ENCODE measurements at regions not wholly inside any gene's neighbourhood (a gene's known extent, or its start where the extent isn't known, plus 50 kb on each side); places are given as distances from the start of the nearest gene placed in this dataset.

DNA sequence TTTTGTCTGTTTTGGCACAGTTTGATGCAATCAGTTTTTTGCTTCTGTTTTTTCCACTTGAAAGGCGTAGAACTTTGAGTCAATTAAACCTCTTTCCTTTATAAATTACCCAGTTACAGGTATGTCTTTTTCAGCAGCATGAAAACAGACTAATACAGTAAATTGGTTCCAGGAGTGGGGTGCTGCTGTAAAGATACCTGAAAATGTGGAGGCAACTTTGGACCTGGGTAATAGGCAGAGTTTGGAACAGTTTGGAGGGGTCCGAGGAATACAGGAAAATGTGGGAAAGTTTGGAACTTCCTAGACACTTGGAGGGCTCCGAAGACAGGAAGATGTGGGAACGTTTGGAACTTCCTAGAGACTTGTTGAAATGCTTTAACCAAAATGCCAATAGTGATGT, 2022.2 kb downstream of the MAT2B start:
- TF ChIP-seq, protein P1, sequence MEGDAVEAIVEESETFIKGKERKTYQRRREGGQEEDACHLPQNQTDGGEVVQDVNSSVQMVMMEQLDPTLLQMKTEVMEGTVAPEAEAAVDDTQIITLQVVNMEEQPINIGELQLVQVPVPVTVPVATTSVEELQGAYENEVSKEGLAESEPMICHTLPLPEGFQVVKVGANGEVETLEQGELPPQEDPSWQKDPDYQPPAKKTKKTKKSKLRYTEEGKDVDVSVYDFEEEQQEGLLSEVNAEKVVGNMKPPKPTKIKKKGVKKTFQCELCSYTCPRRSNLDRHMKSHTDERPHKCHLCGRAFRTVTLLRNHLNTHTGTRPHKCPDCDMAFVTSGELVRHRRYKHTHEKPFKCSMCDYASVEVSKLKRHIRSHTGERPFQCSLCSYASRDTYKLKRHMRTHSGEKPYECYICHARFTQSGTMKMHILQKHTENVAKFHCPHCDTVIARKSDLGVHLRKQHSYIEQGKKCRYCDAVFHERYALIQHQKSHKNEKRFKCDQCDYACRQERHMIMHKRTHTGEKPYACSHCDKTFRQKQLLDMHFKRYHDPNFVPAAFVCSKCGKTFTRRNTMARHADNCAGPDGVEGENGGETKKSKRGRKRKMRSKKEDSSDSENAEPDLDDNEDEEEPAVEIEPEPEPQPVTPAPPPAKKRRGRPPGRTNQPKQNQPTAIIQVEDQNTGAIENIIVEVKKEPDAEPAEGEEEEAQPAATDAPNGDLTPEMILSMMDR (IDR thresholded peaks at IDR 0.05) = no peak
- no peak for TF ChIP-seq POLR2A (IDR thresholded peaks at IDR 0.05)

All from transverse colon (tissue), 3 donors.